Uterus (tissue), 2 donors: ENCODE measurements at regions not wholly inside any gene's neighbourhood (a gene's known extent, or its start where the extent isn't known, plus 50 kb on each side); places are given as distances from the start of the nearest gene placed in this dataset.

Source experiments
- POLR2A ChIP-seq, 2 donors: fragments of 450-650 bp; IDR thresholded peaks; one replicate each; pipeline ENCODE4 v1.6.1; 2016; ENCODE audit warnings: antibody characterized with exemption in 2 of 2, mild to moderate bottlenecking in 1 of 2, moderate library complexity in 1 of 2
- TF ChIP-seq, protein P1 (sequence below), 4 experiments: fragments of 200-600 bp in 2 of 4; fragments of 450-650 bp in 2 of 4; sonication (generic) in 2 of 4; IDR thresholded peaks; one replicate each; pipeline ENCODE4 v1.5.1; 2016 to 2019; ENCODE audit warnings: antibody characterized with exemption in 4 of 4, mild to moderate bottlenecking in 2 of 4, moderate library complexity in 1 of 4

DNA sequence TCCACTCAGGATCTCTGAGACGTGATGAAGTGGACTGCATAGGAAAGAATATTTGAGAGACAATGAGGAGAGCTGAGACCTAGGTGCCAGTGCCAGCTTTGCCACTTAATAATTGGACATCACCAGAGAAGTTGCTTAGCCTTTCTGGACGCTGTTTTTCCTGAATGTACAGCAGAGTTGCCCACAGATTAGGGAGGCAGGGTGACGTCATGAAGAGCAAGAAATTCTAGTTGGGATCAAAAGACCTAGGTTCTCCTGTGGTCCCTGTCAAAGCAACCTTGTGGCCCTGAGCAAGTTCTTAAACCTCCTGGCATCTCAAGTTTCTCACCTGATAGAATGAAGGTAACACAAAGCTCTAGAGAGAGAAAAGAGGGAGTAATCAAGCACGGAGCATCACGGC, 174.6 kb upstream of the TENM4 start:
- TF ChIP-seq, protein P1, sequence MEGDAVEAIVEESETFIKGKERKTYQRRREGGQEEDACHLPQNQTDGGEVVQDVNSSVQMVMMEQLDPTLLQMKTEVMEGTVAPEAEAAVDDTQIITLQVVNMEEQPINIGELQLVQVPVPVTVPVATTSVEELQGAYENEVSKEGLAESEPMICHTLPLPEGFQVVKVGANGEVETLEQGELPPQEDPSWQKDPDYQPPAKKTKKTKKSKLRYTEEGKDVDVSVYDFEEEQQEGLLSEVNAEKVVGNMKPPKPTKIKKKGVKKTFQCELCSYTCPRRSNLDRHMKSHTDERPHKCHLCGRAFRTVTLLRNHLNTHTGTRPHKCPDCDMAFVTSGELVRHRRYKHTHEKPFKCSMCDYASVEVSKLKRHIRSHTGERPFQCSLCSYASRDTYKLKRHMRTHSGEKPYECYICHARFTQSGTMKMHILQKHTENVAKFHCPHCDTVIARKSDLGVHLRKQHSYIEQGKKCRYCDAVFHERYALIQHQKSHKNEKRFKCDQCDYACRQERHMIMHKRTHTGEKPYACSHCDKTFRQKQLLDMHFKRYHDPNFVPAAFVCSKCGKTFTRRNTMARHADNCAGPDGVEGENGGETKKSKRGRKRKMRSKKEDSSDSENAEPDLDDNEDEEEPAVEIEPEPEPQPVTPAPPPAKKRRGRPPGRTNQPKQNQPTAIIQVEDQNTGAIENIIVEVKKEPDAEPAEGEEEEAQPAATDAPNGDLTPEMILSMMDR (IDR thresholded peaks at IDR 0.05): no peak
- TF ChIP-seq POLR2A (IDR thresholded peaks at IDR 0.05): no peak
